ENCODE measurements at regions not wholly inside any gene's neighbourhood (a gene's known extent, or its start where the extent isn't known, plus 50 kb on each side); places are given as distances from the start of the nearest gene placed in this dataset.

- TF ChIP-seq AFF1 (IDR thresholded peaks at IDR 0.05; ENCODE audit: low read depth in 1 of 2, partially characterized antibody in 2 of 2) (no peak), ZNF133 (CRISPR knock-in tag; IDR thresholded peaks at IDR 0.05) (no peak), ZNF507 (tag; conservative IDR thresholded peaks at IDR 0.05) (no peak)
Measured at GRCh38 chr2:187207126-187207525, 240.9 kb downstream of the CALCRL start (continued).

- Histone ChIP-seq H4K20me1 (replicated peaks; ENCODE audit: control insufficient read depth, insufficient read depth, low read length) (no peaks in the 10 kb centered on the region), H3K4me1 (replicated peaks in 1 of 2; ENCODE audit: control insufficient read depth in 2 of 2, insufficient read depth in 2 of 2, low read length in 2 of 2) (no peaks in the 10 kb centered on the region), H2AFZ (ENCODE audit: low read depth, low read length) (no peak overlapping the region), H3K27ac (ENCODE audit: extremely low read depth, low read depth, low read length) (no peak overlapping the region), H3K4me3 (no peak overlapping the region), H3K9me1 (ENCODE audit: control insufficient read depth, insufficient read depth, low read length) (no peaks in the 10 kb centered on the region), H3K79me2 (ENCODE audit: control insufficient read depth, insufficient read depth, low read length) (no peaks in the 10 kb centered on the region), H3K27me3 (ENCODE audit: control insufficient read depth in 2 of 2, insufficient read depth in 2 of 2, low read length in 2 of 2) (no peaks in the 10 kb centered on the region), H3K9me3 (replicated peaks; ENCODE audit: control insufficient read depth, insufficient read depth, low read depth, low read length) (no peaks in the 10 kb centered on the region), H3K9ac (ENCODE audit: insufficient read depth in 1 of 2, low read depth in 2 of 2, low read length in 2 of 2) (no peak overlapping the region), H3K4me2 (ENCODE audit: insufficient read depth, low read length) (no peak overlapping the region), H3K36me3 (ENCODE audit: control insufficient read depth, insufficient read depth, low read length) (no peaks in the 10 kb centered on the region)
- no peak for ATAC-seq
- POLR2A ChIA-PET, result no interaction called here
- BruUV-seq (replicated peaks), result no TSS peak
- FAIRE-seq, result no peak
- WGBS (ENCODE audit: insufficient coverage, low coverage, missing lambda C conversion rate), result 30% methylated on average over 1 of the region's 1 CpG
- CTCF ChIA-PET (ENCODE audit: low intra/inter-chr PET ratio), result no interaction called here
- in situ Hi-C loops (cut with MboI) (no loop called here), intact Hi-C loops (cut with micrococcal nuclease) (no loop called here)
- no peak for DNase-seq (ENCODE audit: extremely low read depth in 1 of 4, low spot score in 3 of 4)
- TF ChIP-seq HDAC6 (IDR thresholded peaks at IDR 0.05; ENCODE audit: low read depth, low read length), result no peak
- TF ChIP-seq MECOM (CRISPR knock-in tag; IDR thresholded peaks at IDR 0.05), result no peak
- TF ChIP-seq SMAD1 (IDR thresholded peaks at IDR 0.05; ENCODE audit: low read depth, low read length, partially characterized antibody), result no peak
- no peak for TF ChIP-seq KDM5B (IDR thresholded peaks at IDR 0.05; ENCODE audit: insufficient replicate concordance, low read depth, low read length)
- no peak for TF ChIP-seq DNMT1 (IDR thresholded peaks at IDR 0.05)
- no peak for TF ChIP-seq ZEB2 (IDR thresholded peaks at IDR 0.05)
- no peak for TF ChIP-seq HEY1 (CRISPR knock-in tag; IDR thresholded peaks at IDR 0.05; ENCODE audit: borderline replicate concordance)
- TF ChIP-seq HOXB6 (CRISPR knock-in tag; IDR thresholded peaks at IDR 0.05; ENCODE audit: borderline replicate concordance), result no peak
- TF ChIP-seq SRF (CRISPR knock-in tag; IDR thresholded peaks at IDR 0.05), result no peak
- TF ChIP-seq CBFA2T3 (IDR thresholded peaks at IDR 0.05), result no peak
- TF ChIP-seq TAF1 (IDR thresholded peaks at IDR 0.05; ENCODE audit: control insufficient read depth, extremely low read depth, insufficient read depth, low read length, severe bottlenecking), result no peak
- TF ChIP-seq MAX (CRISPR knock-in tag; IDR thresholded peaks at IDR 0.05), result no peak
- no peak for TF ChIP-seq ZNF143 (CRISPR knock-in tag; IDR thresholded peaks at IDR 0.05)
- no peak for TF ChIP-seq ZNF121 (CRISPR knock-in tag; conservative IDR thresholded peaks at IDR 0.05)
- TF ChIP-seq PCBP1 (IDR thresholded peaks at IDR 0.05; ENCODE audit: low read depth, low read length, poor library complexity, severe bottlenecking), result no peak
- TF ChIP-seq KDM4B (IDR thresholded peaks at IDR 0.05; ENCODE audit: borderline replicate concordance in 2 of 2, low read depth in 1 of 2), result no peak
- TF ChIP-seq ZNF507 (tag; conservative IDR thresholded peaks at IDR 0.05), result no peak
- TF ChIP-seq SAFB (IDR thresholded peaks at IDR 0.05; ENCODE audit: borderline replicate concordance, low read depth, low read length), result no peak
Measured at GRCh38 chr2:187206471-187206870, 241.6 kb downstream of the CALCRL start.

All from K562 (cell line).